GM19395 (cell line): ENCODE measurements at regions not wholly inside any gene's neighbourhood (a gene's known extent, or its start where the extent isn't known, plus 50 kb on each side); places are given as distances from the start of the nearest gene placed in this dataset.
"Not testable (repeated sequence)": the region's sequence is repeated elsewhere in the genome, so short reads cannot be mapped to it uniquely, and the experiment has no call there.

Experiments used
- ATAC-seq: cut with Tn5 transposase; IDR thresholded peaks from one replicate; pipeline ENCODE4 v1.9.1; 2021; ENCODE audit warnings: mild to moderate bottlenecking, moderate library complexity; ENCODE audit not compliant: unreplicated experiment

DNA sequence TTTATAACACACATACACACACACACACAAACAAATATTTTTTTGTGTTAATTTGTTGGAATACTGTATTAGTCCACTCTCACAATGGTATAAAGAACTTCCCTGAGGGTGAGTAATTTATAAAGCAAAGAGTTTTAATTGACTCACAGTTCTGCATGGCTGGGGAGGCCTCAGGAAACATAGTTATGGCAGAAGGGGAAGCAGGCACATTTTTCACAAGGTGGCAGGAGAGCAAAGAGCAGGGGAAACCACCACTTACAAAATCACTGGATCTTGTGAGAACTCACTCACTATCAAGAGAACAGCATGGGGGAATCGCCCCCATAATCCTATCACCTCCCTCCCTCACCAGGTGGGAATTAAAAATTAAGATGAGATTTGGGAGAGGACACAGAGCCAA is 205.4 kb upstream of the PTPRD start:
- no peak for ATAC-seq

DNA sequence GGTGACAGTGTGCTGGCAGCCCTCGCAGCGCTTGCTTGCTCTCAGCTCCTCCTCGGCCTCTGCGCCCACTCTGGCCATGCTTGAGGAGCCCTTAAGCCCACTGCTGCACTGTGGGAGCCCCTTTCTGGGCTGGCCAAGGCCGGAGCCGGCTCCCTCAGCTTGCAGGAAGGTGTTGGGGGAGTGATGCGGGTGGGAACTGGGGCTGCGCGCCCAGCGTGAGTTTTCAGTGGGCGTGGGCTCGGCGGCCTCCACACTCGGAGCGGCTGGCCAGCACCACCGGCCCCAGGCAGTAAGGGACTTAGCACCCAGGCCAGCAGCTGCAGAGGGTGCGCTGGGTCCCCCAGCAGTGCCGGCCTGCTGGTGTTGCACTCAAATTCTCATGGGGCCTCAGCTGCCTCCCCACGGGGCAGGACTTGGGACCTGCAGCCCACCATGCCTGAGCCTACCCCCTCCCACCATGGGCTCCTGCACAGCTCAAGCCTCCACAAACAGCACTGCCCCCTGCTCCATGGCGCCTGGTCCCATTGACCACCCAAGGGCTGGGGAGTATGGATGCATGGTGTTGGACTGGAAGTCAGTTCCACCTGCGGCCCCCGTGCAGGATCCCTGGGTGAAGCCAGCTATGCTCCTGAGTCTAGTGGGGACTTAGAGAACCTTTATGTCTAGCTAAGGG is 223.1 kb upstream of the PTPRD start:
- no peak for ATAC-seq

DNA sequence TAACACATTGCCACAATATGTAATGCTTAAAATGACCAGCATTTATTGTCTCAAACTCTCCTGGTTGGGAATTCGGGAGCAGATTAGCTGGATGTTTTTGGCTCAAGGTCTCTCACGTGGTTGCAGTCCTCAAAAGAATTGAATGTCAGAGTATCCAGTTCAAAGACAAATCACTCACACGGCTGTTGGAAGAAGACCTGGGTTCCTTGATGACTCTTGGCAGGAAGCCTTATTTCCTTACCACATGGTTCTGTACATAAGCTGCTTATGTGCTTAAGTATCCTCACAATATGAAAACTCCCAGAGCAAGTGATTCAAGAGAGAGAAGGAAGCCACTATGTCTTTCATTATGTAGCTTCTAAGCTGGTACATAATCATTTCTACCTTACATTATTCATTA is 230.3 kb upstream of the PTPRD start:
- ATAC-seq: no peak

DNA sequence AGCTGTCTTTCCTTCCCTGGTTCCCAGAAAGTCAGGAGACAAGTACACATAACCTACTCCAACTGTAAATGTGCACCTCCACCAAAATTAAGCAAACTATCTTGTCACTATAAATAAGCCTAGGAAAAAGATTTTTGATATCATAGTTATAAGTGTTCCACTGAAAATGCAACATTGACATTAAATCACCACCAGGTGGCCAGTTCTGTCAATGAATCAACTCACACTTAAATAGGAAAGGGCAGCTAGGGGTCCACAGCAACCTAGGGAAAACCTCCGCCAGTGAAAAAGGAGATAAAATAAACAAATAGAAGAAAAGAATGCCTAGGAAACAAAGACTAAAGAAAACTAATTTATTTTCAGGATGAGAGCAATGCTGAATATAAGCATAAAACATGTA is 243.0 kb upstream of the PTPRD start:
- no peak for ATAC-seq

DNA sequence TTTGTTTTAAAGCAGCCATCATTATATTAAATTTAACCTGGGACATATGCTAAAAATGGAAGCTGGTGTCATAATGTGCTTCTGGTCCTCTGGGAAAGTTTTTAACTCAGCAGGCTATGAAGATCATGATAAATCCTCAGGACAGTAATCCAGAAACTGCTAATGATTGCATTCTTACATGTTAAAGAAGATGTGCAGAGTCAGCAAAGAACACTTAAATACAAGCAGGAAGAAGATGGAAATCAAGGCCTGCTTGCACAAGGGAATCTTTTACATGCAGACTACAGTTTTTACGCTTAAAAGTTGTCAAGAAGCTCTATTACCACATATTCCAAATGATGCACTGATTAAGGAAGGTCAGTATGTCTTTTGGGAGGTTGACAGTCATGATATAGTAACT is 246.0 kb upstream of the PTPRD start:
- no peak for ATAC-seq

DNA sequence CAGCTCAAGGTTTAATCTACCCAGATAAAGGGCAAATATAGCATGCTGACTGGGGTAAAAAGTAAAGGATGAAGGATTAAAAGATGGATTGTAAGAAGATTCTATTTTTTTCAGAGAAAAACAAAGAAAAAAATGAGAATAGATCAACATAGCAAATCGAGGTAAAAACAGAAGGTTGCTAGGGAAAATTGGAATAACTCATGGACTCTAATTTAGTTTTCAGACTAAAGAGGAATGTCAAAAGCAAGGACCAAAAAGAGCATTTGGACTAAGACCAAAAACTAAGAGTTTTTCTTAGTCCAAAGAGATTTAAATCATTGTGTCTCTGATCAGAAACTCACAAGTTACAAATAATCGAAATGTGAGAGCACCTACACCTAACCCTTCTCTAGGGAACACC is 250.7 kb upstream of the PTPRD start:
- ATAC-seq: no peak

DNA sequence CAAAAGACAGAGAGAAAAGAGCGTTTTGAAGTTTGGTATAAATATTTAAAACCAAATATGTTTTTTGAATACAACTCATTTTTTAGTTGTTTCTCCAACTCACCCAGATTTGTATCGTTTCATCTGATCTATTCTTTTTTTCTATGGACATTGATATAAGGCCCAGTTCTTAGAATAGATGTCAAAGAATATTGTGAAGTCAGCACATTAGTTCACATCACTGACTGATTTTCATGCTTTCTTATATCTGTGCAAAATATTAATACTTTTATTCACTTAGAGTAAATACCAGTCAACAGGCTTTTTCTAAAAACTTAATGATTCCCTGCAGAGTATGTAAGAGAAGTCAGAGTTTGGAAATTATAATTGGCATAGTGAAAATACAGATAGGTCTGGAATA is 254.4 kb upstream of the PTPRD start:
- no peak for ATAC-seq

DNA sequence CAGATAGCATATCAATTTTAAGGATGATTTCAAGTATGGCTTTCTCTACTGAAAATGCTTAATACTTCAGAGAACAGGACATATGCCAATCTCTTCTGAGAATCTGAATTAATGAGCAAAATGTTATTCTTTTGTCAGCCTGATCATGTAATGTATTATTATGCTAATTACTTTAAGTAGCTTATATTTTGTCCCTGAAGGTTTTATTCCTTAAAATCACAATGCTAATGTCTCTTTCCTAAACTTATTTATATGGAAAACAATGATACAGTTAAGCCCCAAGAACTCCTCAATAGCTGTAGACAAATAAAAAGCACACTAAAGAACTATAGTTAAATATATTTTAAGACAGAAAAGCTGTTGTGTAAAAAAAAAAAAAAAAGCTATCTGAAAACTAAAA is 256.9 kb upstream of the PTPRD start:
- ATAC-seq: no peak

DNA sequence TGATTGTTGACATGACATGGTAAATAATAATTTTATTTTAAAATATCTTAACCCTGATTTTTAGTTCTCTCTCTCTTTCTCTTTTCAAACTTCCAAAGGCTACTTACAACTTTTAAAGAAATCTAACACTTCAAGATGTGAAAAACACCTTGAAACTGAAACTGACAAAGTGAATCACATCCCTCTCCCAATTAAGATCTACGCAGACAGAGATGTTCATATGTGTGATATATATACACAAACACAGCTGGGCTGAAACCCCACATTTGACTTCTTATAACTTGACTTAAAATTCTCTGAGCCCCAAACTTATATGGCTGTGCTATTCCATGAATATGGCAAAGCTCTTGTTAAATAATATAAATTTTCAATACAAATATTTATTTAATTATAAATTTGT is 261.2 kb upstream of the PTPRD start:
- no peak for ATAC-seq

DNA sequence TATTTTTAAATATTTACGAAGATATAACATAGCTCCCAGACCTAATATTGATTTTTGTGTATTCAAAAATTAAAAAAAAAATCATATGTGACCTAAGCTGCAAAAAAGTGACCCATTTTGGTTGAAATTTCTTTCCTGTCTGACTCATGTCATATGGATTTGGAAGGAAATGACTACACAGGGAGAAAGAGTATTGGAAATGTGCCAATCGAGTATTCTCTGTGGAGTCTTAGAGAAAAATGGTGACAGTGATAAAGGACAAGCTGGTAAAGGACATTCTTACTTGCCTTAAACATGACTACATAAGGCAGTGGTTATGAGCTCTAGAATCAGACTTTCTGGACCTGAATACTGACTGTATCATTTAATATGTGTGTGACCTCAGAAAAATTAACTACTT is 262.9 kb upstream of the PTPRD start:
- ATAC-seq: no peak

DNA sequence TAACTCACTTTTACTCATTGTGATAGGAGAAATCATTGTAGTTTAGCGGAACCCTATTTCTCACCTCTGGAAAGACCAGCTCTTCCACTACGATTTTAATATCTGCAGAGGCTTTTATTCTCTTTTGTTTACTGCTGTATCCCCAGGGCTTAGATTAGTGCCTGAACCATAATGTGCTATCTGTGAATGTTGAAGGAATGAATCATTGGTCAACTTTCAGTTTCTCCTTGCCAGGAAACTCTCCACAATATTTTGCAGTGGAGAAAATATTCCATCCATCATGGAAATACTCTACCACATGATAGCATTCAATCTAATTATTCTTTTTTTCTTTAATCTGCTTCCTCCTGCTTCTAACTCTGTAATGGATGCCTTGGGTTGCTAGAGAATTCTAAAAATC is 263.5 kb upstream of the PTPRD start:
- no peak for ATAC-seq

DNA sequence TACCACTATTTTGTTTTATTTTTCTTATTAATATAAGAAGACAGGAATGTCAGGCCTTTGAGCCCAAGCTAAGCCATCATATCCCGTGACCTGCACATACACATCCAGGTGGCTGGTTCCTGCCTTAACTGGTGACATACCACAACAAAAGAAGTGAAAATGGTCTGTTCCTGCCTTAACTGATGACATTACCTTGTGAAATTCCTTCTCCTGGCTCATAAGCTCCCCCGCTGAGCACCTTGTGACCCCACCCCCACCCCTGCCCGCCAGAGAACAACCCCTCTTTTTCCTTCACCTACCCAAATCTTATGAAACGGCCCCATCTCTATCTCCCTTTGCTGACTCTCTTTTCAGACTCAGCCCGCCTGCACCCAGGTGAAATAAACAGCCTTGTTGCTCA is 277.5 kb upstream of the PTPRD start:
- not testable (repeated sequence) for ATAC-seq

DNA sequence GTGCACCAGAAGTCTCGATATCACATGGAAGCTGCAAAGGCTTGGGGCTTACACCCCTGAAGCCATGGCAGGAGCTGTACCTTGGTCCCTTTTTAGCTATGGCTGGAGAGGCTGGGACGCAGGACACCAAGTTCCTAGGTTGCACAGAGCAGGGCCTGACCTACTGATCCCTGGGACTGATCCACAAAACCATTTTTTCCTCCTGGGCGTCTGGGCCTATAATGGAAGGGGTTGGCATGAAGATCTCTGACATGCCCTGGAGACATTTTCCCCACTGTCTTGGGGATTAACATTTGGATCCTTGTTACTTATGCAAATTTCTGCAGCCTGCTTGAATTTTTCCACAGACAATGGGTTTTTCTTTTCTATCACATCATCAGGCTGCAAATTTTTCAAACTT is 286.7 kb upstream of the PTPRD start:
- ATAC-seq: no peak

DNA sequence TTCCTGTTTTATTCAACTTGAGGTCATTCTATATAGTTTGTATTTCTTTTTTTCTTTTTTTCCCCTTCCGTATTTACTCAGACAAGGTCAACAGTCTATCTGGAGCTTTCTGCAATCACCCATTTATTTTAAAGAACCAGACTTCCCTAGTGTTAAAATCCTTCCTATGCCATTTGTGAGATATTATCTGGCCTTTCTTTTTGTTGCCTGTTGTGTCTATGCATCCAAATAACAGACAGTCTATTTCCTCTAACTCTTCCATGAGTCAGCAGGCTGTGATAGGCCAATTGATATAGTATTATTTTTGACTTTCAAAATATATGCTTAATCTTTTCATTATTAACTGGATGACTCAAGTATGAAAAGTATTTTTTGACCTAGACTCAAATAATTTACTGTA is 291.2 kb upstream of the PTPRD start:
- ATAC-seq: no peak

DNA sequence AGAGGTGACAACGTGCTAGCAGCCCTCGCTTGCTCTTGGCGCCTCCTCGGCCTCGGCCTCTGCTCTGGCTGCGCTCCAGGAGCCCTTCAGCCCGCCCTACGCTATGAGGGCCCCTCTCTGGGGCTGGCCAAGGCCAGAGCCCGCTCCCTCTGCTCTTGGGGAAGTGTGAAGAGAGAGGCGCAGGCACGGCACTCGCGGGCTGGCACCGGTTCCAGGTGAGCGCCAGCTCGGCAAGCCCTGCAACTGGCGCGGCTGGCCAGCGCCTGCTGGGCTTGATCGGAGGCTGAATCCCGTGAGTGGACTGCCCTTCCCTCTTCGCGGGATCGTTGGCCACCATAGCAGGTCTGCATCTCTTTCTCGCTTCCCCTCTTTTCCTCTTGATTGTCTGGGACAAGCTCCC is 298.0 kb upstream of the PTPRD start:
- ATAC-seq: no peak

DNA sequence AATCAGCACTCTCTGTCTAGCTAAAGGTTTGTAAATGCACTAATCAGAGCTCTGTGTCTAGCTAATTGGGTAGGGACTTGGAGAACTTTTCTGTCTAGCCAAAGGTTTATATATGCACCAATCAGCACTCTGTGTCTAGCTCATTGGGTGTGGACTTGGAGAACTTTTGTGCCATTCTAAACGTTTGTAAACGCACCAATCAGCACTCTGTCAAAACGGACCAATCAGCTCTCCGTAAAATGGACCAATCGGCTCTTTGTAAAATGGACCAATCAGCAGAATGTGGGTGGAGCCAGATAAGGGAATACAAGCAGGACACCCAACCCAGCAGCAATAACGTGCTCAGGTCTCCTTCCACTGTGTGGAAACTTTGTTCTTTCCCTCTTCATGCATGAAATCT is 298.6 kb upstream of the PTPRD start:
- no peak for ATAC-seq

DNA sequence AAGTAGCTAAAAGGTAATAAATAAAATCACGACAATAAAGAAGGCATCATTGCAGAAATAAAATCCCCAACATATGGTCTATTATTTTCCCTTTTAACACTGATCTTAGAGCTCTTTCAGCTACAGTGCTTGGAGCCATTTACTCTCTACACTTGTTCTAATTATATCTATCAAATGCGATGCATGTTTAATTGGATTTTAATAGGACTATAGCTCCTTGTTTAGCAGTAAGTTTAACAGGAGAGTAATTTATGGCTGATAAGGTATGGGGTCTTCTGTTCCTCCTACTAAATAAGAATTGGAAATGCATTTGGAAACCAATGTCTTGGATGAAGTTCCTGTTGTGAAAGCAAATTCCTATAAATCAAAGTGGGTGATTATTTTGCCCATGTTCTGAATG is 304.2 kb upstream of the PTPRD start:
- no peak for ATAC-seq

DNA sequence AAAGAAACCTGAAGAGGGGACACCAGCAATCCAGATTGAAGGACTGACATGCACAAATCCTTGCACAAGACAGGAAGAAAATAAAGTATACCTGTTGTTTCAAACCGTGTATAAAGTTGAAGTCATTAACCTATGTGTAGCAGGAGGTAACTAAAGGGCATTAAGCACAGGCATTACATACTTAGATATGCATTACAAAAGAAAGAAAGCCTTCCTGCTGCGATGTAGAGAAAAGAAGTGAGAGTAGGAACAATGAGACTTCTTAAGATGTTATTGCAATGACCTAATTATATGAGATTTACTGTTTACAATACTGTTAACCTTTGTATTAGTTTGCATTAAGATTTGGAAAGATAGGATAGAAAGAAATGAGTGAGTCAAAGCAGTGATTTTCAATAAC is 308.9 kb upstream of the PTPRD start:
- no peak for ATAC-seq

DNA sequence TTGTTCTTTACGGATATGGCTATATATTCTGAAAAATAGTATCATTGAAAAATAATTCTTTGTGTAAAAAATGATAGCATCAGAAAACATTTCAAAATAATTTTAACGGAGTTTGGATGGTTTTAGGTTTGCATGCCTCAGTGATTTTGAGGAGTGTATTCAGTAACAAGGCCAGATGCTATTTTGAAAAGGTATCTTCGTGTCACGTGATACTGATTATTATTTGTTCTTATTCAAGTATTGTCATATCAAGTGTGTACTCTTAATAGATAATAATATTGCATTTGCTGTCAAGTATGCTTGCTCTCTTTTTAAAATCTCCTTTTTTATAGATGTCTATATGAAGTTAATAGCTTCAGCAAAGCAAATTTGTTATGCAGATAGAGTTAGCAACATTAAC is 313.1 kb upstream of the PTPRD start:
- no peak for ATAC-seq

DNA sequence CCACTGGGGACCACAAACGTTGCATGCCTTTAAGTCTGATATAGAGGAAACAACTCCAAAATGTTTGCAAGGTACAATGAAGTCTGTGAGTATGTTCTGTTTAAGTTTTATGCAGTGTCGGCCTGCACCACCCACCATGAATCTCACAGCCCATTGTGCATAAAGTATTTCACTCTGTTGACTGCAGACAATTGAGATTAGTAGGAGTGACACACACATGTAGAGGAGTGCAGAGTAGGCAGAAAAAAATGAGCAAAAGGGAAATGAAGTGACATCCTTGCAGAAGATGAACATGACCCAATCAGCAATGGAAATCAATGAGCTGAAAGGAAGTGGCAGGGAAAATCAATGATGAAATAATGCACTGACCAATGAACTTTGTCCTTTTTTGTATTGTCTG is 315.6 kb upstream of the PTPRD start:
- ATAC-seq: no peak

DNA sequence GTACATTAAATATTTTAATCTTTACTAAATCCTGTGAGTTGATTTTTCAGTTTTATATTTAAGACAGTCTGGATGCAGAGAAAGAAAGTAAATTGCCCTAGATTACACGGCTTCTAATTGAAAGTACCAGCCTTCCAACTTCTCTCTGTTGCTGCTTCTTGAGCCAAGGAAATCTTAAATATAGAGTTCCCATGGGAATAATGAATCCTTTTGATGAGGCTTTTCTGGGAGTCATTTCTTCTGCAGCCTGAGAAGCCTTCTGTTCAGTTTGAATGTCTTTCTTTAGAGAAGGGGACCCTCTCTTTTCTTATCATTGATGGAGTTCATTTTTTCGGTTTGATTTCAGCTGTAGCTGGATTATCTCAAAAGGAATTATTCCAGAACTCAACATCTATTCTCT is 317.3 kb upstream of the PTPRD start:
- ATAC-seq: no peak

DNA sequence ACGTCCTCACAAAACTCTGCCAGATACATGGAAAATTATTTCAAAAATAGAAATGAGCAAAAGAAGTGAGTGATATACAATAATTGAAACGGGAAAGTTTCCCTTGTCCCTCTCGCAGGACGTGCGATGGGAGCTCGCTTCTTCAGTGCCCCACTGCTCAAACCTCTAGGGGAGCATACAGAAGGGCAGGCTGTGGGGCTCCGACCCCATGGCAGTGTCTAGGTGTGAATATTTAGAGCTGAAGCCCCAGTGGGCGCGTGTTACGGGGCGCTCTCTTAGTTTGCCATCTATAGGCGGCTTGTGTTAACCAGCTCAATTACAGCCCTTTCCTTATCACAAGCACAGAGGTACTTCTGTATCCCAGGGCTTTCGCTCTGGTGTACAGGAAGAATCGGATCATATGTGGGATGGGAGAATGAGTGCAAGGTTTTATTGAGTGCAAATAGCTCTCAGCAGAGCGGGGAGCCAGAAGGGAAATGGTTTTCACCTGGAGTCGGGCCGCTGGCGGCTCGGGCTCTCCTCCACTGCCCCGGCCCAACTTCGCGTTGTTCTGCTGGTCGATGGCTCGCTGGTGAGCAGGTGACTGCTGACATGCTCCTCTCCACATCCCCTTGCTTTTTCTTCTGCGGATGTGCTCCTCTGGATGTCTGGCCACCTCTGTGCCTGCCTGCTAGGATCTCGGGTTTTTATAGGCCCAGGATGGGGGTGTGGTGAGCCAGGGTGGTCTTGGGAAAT is 334.0 kb upstream of the PTPRD start:
- ATAC-seq: no peak

DNA sequence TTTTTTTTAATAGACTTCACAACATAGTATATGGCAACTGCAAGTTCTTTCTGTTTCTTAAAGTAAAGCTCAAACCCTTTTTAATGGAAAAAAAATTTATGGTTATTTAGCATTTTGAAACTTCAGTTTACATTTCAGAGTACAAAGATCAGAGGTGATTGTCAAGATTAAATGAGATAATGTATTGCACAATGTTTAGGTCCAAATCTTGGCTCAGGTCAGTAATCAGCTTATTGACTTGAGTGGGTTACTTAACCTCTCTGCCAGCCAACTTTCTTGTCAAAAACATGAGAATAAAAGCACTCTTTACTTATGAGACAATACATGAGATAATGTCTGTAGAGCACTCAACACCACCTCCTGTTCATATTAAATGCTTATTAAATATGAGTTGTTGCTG is 345.1 kb upstream of the PTPRD start:
- no peak for ATAC-seq
